ENCODE measurements at regions not wholly inside any gene's neighbourhood (a gene's known extent, or its start where the extent isn't known, plus 50 kb on each side); places are given as distances from the start of the nearest gene placed in this dataset.

GRCh38 chr15:101580431-101580830, 71.8 kb downstream of the TM2D3 start:
- WGBS (ENCODE audit: extremely low coverage, insufficient read length, low lambda C conversion rate), result no CpG with 5 or more reads among the region's 11 CpGs
- no peak overlapping the region for H4K91ac ChIP-seq (ENCODE audit: insufficient read length, low read depth, low read length)
- H3K36me3 Mint-ChIP-seq (ENCODE audit: insufficient read depth in 1 of 3, low read depth in 3 of 3), result peaks cover 0 to 4% (median 3%) of the 10 kb centered on the region in 3 experiments; a peak in 2 of 7 replicates

More at GRCh38 chr15:101580431-101580830, 71.8 kb downstream of the TM2D3 start:
- Histone ChIP-seq H3K14ac (ENCODE audit: insufficient read depth, low read length) (no peak overlapping the region), H3K18ac (ENCODE audit: insufficient read length, low read depth, low read length) (no peak overlapping the region), H3K4me1 (ENCODE audit: insufficient read depth, low read length) (no peaks in the 10 kb centered on the region), H3K9ac (ENCODE audit: extremely low read depth, insufficient read length, low read length) (no peak overlapping the region), H3K23me2 (ENCODE audit: insufficient read length, low read depth, low read length, poor library complexity, severe bottlenecking) (no peaks in the 10 kb centered on the region), H4K20me1 (ENCODE audit: control insufficient read depth, insufficient read depth, insufficient read length) (no peaks in the 10 kb centered on the region), H2BK120ac (ENCODE audit: low read depth, low read length, poor library complexity, severe bottlenecking) (no peak overlapping the region), H3K23ac (ENCODE audit: insufficient read length, low read depth, low read length) (no peak overlapping the region), H2AFZ (ENCODE audit: low read length) (no peak overlapping the region), H4K8ac (replicated peaks; ENCODE audit: insufficient read length, low read depth, low read length) (no peak overlapping the region), H2BK20ac (ENCODE audit: low read depth, low read length, poor library complexity, severe bottlenecking) (no peak overlapping the region), H3K27me3 (ENCODE audit: insufficient read depth, low read length) (no peaks in the 10 kb centered on the region), H2AK5ac (ENCODE audit: insufficient read length, low read length) (no peak overlapping the region), H3T11ph (ENCODE audit: low read length) (no peak overlapping the region), H2BK5ac (ENCODE audit: insufficient read length, low read length) (no peak overlapping the region), H3K4ac (ENCODE audit: low read depth, low read length) (no peak overlapping the region), H3K79me1 (ENCODE audit: insufficient read depth, low read depth, low read length, poor library complexity, severe bottlenecking) (no peaks in the 10 kb centered on the region), H4K5ac (ENCODE audit: insufficient read length, low read depth, low read length) (no peak overlapping the region), H3K27ac (ENCODE audit: insufficient read length, low read depth, low read length) (no peak overlapping the region), H3K56ac (ENCODE audit: insufficient read length, low read depth, low read length) (no peak overlapping the region), H3K9me3 (ENCODE audit: control insufficient read depth, low read depth, low read length) (no peaks in the 10 kb centered on the region), H2BK15ac (ENCODE audit: low read depth, low read length) (no peak overlapping the region), H3K79me2 (ENCODE audit: insufficient read depth, low read length) (no peaks in the 10 kb centered on the region), H3K4me2 (ENCODE audit: insufficient read depth, insufficient read length, low read length) (no peak overlapping the region), H2BK12ac (ENCODE audit: insufficient read length, low read depth, low read length) (no peak overlapping the region)
- Mint-ChIP-seq H3K9me3 (peaks cover 15 to 21% of the 10 kb centered on the region in 2 experiments), H3K27ac (no peak overlapping the region), H3K4me3 (no peak overlapping the region), H3K27me3 (ENCODE audit: low read depth) (peaks cover 36% of the 10 kb centered on the region), H3K4me1 (no peaks in the 10 kb centered on the region)
- no peak for DNase-seq
- TF ChIP-seq, protein P1, sequence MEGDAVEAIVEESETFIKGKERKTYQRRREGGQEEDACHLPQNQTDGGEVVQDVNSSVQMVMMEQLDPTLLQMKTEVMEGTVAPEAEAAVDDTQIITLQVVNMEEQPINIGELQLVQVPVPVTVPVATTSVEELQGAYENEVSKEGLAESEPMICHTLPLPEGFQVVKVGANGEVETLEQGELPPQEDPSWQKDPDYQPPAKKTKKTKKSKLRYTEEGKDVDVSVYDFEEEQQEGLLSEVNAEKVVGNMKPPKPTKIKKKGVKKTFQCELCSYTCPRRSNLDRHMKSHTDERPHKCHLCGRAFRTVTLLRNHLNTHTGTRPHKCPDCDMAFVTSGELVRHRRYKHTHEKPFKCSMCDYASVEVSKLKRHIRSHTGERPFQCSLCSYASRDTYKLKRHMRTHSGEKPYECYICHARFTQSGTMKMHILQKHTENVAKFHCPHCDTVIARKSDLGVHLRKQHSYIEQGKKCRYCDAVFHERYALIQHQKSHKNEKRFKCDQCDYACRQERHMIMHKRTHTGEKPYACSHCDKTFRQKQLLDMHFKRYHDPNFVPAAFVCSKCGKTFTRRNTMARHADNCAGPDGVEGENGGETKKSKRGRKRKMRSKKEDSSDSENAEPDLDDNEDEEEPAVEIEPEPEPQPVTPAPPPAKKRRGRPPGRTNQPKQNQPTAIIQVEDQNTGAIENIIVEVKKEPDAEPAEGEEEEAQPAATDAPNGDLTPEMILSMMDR (conservative IDR thresholded peaks at IDR 0.05), result no peak

Data from H9 (cell line).